ENCODE measurements at regions not wholly inside any gene's neighbourhood (a gene's known extent, or its start where the extent isn't known, plus 50 kb on each side); places are given as distances from the start of the nearest gene placed in this dataset.

GRCh38 chr6:74623027-74623426 is 582.8 kb downstream of the COL12A1 start:
- no peak for TF ChIP-seq CTCF (IDR thresholded peaks at IDR 0.05 in 4 of 5, conservative IDR thresholded peaks at IDR 0.05 in 1 of 5)
- no peak for TF ChIP-seq POLR2A (IDR thresholded peaks at IDR 0.05)
